ENCODE measurements at regions not wholly inside any gene's neighbourhood (a gene's known extent, or its start where the extent isn't known, plus 50 kb on each side); places are given as distances from the start of the nearest gene placed in this dataset.

GRCh38 chr5:147073098-147073497 is 161.7 kb upstream of the STK32A start:
- H3K27ac Mint-ChIP-seq (ENCODE audit: unreplicated experiment), result no peak overlapping the region
- H3K4me3 Mint-ChIP-seq (ENCODE audit: unreplicated experiment), result no peak overlapping the region

GRCh38 chr5:147075187-147075586 is 159.6 kb upstream of the STK32A start:
- peaks cover 4% of the 10 kb centered on the region for H3K4me1 Mint-ChIP-seq (ENCODE audit: unreplicated experiment)

More at GRCh38 chr5:147073098-147073497, 161.7 kb upstream of the STK32A start:
- no peaks in the 10 kb centered on the region for H3K36me3 Mint-ChIP-seq (ENCODE audit: low read depth, unreplicated experiment)
- no peak for DNase-seq (ENCODE audit: low spot score)
- TF ChIP-seq CTCF (IDR thresholded peaks at IDR 0.05; ENCODE audit: unreplicated experiment), result no peak
- no peaks in the 10 kb centered on the region for H3K9me3 Mint-ChIP-seq (ENCODE audit: unreplicated experiment)
- peaks cover 4% of the 10 kb centered on the region for H3K4me1 Mint-ChIP-seq (ENCODE audit: unreplicated experiment)
- H3K27me3 Mint-ChIP-seq (ENCODE audit: unreplicated experiment), result peaks cover 2% of the 10 kb centered on the region

GRCh38 chr5:147080391-147080790 is 154.4 kb upstream of the STK32A start:
- no peaks in the 10 kb centered on the region for H3K27me3 Mint-ChIP-seq (ENCODE audit: unreplicated experiment)
- TF ChIP-seq CTCF (IDR thresholded peaks at IDR 0.05; ENCODE audit: unreplicated experiment), result no peak
- no peaks in the 10 kb centered on the region for H3K36me3 Mint-ChIP-seq (ENCODE audit: low read depth, unreplicated experiment)
- no peak for DNase-seq (ENCODE audit: low spot score)
- no peaks in the 10 kb centered on the region for H3K9me3 Mint-ChIP-seq (ENCODE audit: unreplicated experiment)
- no peak overlapping the region for H3K4me3 Mint-ChIP-seq (ENCODE audit: unreplicated experiment)
- H3K4me1 Mint-ChIP-seq (ENCODE audit: unreplicated experiment), result no peaks in the 10 kb centered on the region
- no peak overlapping the region for H3K27ac Mint-ChIP-seq (ENCODE audit: unreplicated experiment)

More at GRCh38 chr5:147075187-147075586, 159.6 kb upstream of the STK32A start:
- TF ChIP-seq CTCF (IDR thresholded peaks at IDR 0.05; ENCODE audit: unreplicated experiment), result no peak
- H3K27ac Mint-ChIP-seq (ENCODE audit: unreplicated experiment), result no peak overlapping the region
- H3K27me3 Mint-ChIP-seq (ENCODE audit: unreplicated experiment), result peaks cover 2% of the 10 kb centered on the region
- no peaks in the 10 kb centered on the region for H3K36me3 Mint-ChIP-seq (ENCODE audit: low read depth, unreplicated experiment)
- no peak overlapping the region for H3K4me3 Mint-ChIP-seq (ENCODE audit: unreplicated experiment)
- DNase-seq (ENCODE audit: low spot score), result no peak
- H3K9me3 Mint-ChIP-seq (ENCODE audit: unreplicated experiment), result no peaks in the 10 kb centered on the region

GRCh38 chr5:147081311-147081764 is 153.5 kb upstream of the STK32A start:
- Mint-ChIP-seq H3K27ac (ENCODE audit: unreplicated experiment) (no peak overlapping the region), H3K4me1 (ENCODE audit: unreplicated experiment) (no peaks in the 10 kb centered on the region), H3K36me3 (ENCODE audit: low read depth, unreplicated experiment) (no peaks in the 10 kb centered on the region), H3K4me3 (ENCODE audit: unreplicated experiment) (no peak overlapping the region), H3K27me3 (ENCODE audit: unreplicated experiment) (no peaks in the 10 kb centered on the region), H3K9me3 (ENCODE audit: unreplicated experiment) (no peaks in the 10 kb centered on the region)
- no peak for DNase-seq (ENCODE audit: low spot score)
- no peak for TF ChIP-seq CTCF (IDR thresholded peaks at IDR 0.05; ENCODE audit: unreplicated experiment)

GRCh38 chr5:147084702-147085101 is 150.1 kb upstream of the STK32A start:
- H3K27ac Mint-ChIP-seq (ENCODE audit: unreplicated experiment), result no peak overlapping the region

More at GRCh38 chr5:147084702-147085101, 150.1 kb upstream of the STK32A start:
- no peak for DNase-seq (ENCODE audit: low spot score)
- Mint-ChIP-seq H3K9me3 (ENCODE audit: unreplicated experiment) (no peaks in the 10 kb centered on the region), H3K27me3 (ENCODE audit: unreplicated experiment) (no peaks in the 10 kb centered on the region), H3K4me1 (ENCODE audit: unreplicated experiment) (no peaks in the 10 kb centered on the region), H3K4me3 (ENCODE audit: unreplicated experiment) (no peak overlapping the region), H3K36me3 (ENCODE audit: low read depth, unreplicated experiment) (no peaks in the 10 kb centered on the region)
- no peak for TF ChIP-seq CTCF (IDR thresholded peaks at IDR 0.05; ENCODE audit: unreplicated experiment)

Data from endothelial cell (in vitro differentiated cells).